ENCODE measurements at regions not wholly inside any gene's neighbourhood (a gene's known extent, or its start where the extent isn't known, plus 50 kb on each side); places are given as distances from the start of the nearest gene placed in this dataset.
"Not testable (repeated sequence)": the region's sequence is repeated elsewhere in the genome, so short reads cannot be mapped to it uniquely, and the experiment has no call there.

GRCh38 chr3:139135657-139136056 lies 91.0 kb upstream of the PRR23C start:
- no peak for DNase-seq (ENCODE audit: low spot score)

GRCh38 chr3:139136469-139137202 lies 91.9 kb upstream of the PRR23C start:
- no peak for DNase-seq (ENCODE audit: low spot score)

DNA sequence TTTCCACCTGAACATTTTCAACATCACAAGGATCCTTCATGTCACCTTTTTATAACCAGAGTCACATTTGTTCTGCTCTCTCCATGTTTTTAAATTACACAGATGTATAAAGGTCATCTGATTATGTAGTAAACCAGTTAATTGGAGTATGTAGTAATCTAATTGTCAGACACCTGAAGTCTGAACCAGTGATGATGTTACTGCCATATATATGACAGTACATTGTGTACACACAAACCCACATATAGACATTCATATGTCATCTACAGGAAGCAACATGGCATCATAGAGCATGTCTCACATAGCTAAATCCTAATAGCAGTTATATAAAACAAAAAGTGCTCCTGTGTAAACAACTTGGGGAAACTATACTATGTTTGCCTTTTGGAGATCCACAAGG lies 95.9 kb upstream of the PRR23C start:
- no peak for DNase-seq (ENCODE audit: low spot score)

DNA sequence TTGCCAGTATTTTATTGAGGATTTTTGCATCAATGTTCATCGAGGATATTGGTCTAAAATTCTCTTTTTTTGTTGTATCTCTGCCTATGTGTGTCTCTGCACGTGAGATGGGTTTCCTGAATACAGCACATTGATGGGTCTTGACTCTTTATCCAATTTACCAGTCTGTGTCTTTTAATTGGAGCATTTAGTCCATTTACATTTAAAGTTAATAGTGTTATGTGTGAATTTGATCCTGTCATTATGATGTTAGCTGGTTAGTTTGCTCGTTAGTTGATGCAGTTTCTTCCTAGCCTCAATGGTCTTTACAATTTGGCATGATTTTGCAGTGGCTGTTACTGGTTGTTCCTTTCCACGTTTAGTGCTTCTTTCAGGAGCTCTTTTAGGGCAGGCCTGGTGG lies 101.3 kb upstream of the PRR23C start:
- DNase-seq (ENCODE audit: low spot score), result not testable (repeated sequence)

DNA sequence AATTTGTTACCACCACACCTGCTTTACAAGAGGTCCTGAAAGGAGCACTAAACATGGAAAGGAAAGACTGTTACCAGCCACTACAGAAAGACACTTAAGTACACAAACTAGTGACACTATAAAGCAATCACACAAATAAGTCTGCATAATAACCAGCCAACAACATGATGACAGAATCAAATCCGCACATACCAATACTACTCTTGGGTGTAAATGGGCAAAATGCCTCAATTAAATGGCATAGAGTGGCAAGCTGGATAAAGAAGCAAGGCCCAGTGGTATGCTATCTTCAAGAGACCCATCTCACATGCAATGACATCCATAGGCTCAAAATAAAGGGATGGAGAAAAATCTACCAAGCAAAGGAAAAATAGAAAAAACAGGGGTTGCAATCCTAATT lies 106.8 kb upstream of the PRR23C start:
- no peak for DNase-seq (ENCODE audit: low spot score)

- DNase-seq (ENCODE audit: low spot score), result not testable (repeated sequence)
These were observed 108.7 kb upstream of the PRR23C start for GRCh38 chr3:139153434-139153833.

GRCh38 chr3:139157161-139157932 lies 112.7 kb upstream of the PRR23C start:
- DNase-seq (ENCODE audit: low spot score), result no peak

- DNase-seq (ENCODE audit: low spot score), result no peak
These were observed 114.7 kb upstream of the PRR23C start for GRCh38 chr3:139159356-139159755.

DNA sequence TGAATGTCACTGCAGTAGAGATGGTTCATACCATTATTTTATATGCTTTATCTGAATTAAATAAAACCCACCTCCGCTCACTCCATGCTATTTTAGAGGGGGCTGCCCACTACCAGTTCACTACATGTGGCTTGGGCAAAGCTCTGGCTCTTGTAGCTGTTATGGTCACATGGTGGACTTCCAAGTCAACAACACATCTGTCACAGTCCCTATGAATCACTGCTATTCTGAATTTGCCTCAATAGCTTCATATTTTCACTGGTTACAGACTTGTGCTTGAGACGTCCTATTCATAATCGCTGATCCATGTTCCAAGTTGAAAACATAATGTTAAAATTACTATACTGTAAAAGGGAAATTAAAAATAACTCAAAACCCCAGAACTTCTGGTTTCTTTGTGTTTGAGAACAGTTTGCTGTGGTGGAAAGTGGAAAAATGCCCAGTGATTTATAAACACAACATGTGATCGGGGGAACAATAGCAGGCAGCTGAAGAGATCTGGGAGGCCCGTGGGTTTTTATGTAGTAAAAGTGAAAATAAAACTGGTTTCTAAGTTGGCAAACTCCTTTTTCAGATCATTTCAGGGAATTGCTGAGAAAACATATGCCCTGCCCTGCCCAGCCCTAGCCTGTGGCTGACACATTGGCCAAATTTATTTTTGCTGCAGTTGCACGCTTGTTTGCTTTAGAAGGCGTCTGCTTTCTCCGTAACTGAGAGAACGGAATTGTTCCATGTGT lies 128.8 kb upstream of the PRR23C start:
- no peak for DNase-seq (ENCODE audit: low spot score)

DNA sequence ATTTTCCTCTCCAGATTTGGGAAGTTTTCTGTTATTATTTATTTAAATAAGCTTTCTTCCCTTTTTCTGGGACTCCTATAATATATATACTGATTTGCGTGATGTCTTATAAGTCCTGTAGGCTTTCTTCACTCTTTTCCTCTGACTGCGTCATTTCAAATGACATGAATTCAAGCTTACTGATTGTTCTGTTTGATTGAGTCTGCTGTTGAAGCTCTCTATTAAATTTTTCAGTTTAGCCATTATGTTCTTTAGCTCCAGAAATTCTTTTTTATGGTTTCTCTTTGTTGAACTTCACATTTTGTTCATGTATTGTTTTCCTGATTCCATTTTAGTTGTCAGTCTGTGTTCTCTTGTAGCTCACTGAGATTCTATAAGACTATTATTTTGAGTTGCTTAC lies 135.8 kb upstream of the PRR23C start:
- DNase-seq (ENCODE audit: low spot score), result no peak

- no peak for DNase-seq (ENCODE audit: low spot score)
These were observed 137.5 kb upstream of the PRR23C start for GRCh38 chr3:139182143-139182542.

GRCh38 chr3:139182598-139182997 lies 137.9 kb upstream of the PRR23C start:
- DNase-seq (ENCODE audit: low spot score), result no peak

GRCh38 chr3:139185527-139185926 lies 140.8 kb upstream of the PRR23C start:
- no peak for DNase-seq (ENCODE audit: low spot score)

DNA sequence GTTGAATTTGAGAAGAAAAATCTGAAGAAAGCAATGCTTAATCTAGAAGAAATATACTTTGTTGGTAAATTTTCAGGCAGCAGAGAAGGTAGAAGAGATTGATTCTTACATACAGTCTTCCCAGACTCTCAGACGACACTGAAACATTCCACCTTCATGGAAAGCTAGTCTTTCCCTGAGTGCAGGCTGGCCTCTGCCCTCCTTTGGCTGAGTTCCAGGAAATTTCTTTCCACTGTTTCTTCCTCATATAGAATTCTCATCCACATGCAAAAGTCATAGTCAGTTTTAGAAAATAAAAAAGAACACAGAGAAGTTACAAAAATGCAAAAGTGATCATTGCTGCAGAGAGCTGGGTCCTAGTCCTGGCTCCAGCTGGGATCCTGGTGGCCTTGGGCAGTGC lies 142.5 kb upstream of the PRR23C start:
- no peak for DNase-seq (ENCODE audit: low spot score)

DNA sequence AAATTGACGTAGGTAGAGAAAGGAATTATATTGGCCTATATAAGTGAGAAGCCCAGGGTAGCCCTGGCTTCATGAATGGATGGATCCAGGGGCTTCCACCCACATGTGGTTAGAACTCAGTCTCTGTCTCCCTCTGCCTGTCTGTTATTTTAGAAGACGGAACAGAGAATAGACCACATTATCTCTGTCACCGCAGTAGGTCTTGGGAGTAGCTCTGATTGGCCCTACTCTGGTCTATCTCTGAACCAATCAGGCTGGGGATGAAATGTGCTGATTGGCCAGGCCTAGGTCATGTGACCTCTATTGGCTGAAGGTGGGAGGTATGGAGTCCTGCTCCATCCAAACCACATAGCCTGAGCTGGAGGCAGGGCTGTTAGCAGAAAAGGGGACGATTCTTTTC lies 143.0 kb upstream of the PRR23C start:
- DNase-seq (ENCODE audit: low spot score), result no peak

DNA sequence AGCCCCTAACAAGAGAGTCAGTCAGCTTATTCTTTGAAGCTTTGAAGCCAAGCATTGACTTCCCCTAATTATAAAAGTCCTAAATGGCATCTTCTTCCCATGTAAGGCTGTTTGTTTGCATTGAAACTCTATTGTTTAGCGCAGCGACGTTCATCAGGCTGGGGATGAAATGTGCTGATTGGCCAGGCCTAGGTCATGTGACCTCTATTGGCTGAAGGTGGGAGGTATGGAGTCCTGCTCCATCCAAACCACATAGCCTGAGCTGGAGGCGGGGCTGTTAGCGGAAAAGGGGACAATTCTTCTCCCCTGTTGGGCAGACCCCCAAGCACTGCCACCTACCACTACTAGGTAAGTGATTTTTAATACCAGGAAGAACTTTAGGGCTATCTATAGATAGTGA lies 145.3 kb upstream of the PRR23C start:
- DNase-seq (ENCODE audit: low spot score), result no peak

DNA sequence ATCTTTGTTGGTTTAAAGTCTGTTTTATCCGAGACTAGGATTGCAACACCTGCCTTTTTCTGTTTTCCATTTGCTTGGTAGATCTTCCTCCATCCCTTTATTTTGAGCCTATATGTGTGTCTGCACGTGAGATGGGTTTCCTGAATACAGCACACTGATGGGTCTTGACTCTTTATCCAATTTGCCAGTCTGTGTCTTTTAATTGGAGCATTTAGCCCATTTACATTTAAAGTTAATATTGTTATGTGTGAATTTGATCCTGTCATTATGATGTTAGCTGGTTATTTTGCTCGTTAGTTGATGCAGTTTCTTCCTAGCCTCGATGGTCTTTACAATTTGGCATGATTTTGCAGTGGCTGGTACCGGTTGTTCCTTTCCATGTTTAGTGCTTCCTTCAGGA lies 149.4 kb upstream of the MRPS22 start:
- DNase-seq (ENCODE audit: low spot score), result not testable (repeated sequence)

- not testable (repeated sequence) for DNase-seq (ENCODE audit: low spot score)
These were observed 147.7 kb upstream of the MRPS22 start for GRCh38 chr3:139196146-139196545.

DNA sequence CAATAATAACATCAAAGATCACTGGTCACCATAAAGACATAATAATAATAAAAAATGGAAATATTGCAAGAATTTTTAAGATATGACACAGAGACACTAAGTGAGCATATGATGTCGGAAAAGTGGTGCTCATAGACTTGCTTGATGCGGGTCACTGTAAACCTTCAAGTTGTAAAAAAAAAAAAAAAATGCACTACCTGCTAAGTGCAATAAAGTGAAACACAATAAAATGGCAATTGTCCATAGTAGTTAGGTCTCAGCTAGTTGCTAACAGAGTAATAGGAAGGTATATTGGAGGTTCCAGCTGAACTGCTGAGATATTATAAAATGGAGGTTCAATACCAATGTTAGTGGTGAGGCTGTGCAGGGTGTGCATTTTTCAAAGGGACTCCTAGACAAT lies 146.6 kb upstream of the MRPS22 start:
- no peak for DNase-seq (ENCODE audit: low spot score)

DNA sequence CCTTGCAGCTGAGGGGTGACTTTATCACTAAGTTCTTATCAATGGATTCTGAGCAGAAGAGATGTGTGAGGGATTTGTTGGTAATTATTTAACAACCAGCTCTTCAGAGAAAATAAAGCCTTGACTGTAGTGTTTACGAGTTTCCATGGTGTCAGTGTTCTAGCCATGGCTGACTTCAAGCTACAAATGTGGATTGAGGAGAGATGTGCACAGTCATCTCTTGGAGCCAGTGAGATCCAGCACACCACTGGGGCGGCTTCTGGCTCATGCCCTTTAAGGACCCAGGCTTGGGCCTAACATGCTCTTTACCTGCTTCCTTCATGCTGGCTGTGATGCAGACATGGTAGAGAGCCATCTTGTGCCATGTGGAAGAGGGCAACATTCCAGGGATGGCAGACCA lies 145.6 kb upstream of the MRPS22 start:
- no peak for DNase-seq (ENCODE audit: low spot score)

- no peak for DNase-seq (ENCODE audit: low spot score)
These were observed 144.9 kb upstream of the MRPS22 start for GRCh38 chr3:139198929-139199328.

DNA sequence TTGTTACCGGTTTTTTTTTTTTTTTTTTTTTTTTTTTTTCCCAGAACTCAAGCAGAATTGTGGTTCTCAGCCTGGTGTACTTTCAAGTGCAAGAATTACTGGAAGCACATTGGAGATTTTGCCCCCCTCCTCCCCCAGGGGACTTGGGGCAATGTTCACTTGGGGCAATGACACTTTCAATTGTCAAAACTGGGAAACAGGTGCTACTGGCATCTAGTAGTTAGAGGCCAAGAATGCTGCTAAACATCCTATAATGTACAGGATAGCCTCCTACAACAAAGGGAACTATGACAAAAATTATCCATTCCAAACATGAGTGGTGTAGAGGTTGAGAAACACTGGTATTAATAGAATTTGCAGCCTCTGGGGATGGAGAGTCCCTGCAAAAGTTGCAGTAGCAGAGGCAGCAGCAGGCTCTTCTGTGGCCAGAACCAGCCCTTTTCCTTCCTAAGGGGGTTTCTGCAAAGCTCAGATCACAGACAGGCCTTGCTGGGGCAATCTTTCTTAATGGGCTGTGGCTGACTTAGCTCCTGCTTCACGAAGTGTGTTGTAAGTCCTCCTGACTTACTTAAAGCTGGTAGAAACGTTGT lies 144.3 kb upstream of the MRPS22 start:
- DNase-seq (ENCODE audit: low spot score), result no peak

Measured in RKO (cell line).